HUES48 (cell line): ENCODE measurements at regions not wholly inside any gene's neighbourhood (a gene's known extent, or its start where the extent isn't known, plus 50 kb on each side); places are given as distances from the start of the nearest gene placed in this dataset.

Experiments used
- H3K27ac ChIP-seq: one replicate; pipeline ENCODE4 v1.7.0; 2013; ENCODE audit warnings: low read depth, low read length, inconsistent platforms
- H3K27me3 ChIP-seq: 2 replicates; pipeline ENCODE4 v1.6.1; 2013; ENCODE audit warnings: mild to moderate bottlenecking, low read length; ENCODE audit not compliant: control insufficient read depth, insufficient read depth
- H3K36me3 ChIP-seq: 2 replicates; pipeline ENCODE4 v1.6.1; 2013; ENCODE audit warnings: low read length; ENCODE audit not compliant: control insufficient read depth, insufficient read depth
- H3K4me1 ChIP-seq: 2 replicates; pipeline ENCODE4 v1.6.1; 2013; ENCODE audit warnings: mild to moderate bottlenecking, low read length; ENCODE audit not compliant: control insufficient read depth, insufficient read depth
- H3K4me3 ChIP-seq: 2 replicates; pipeline ENCODE4 v1.5.1; 2013; ENCODE audit warnings: mild to moderate bottlenecking, low read depth, low read length
- H3K9ac ChIP-seq: 2 replicates; pipeline ENCODE4 v1.6.1; 2013; ENCODE audit warnings: mild to moderate bottlenecking, low read depth, low read length, moderate library complexity
- H3K9me3 ChIP-seq: 2 replicates; pipeline ENCODE4 v1.6.1; 2013; ENCODE audit warnings: low read length; ENCODE audit not compliant: control insufficient read depth, insufficient read depth

DNA sequence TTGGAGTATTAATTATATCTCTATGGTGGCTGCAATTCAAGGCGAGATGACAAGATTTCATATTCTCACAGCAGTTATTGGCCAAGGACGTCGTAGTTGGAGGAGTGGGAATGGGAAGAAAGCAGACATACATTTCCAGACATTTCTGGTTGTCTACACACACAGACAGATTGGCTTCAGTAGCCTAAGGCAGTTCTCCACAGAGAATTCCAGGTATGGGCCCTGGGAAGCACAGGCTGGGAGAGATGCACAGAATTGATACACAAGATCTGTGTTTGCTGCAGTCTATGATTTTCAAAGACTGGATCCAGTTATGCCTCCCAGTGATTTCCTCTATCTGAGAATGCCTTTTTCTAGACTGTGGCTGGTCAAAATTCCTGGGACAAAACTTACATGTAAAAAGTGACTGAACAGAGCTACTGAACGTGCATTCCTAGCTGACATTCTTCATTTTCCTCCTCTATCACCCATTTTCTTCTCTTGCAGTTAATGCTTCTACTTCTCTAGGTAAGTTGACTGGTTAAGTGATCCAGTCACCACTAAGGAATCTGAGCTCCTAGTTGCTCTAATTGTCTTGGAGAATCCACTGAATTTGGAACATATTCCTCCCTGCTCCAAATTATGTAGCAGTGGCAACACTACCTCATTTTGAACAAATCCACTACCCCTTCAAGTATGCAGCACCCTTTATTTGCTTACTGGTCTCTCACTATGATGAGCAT is 386.7 kb upstream of the CDH7 start:
- Histone ChIP-seq H3K4me1 (peaks cover 29% of the 10 kb centered on the region), H3K9ac (no peak overlapping the region), H3K27me3 (no peaks in the 10 kb centered on the region), H3K27ac (no peak overlapping the region), H3K9me3 (no peaks in the 10 kb centered on the region), H3K36me3 (no peaks in the 10 kb centered on the region), H3K4me3 (no peak overlapping the region)

DNA sequence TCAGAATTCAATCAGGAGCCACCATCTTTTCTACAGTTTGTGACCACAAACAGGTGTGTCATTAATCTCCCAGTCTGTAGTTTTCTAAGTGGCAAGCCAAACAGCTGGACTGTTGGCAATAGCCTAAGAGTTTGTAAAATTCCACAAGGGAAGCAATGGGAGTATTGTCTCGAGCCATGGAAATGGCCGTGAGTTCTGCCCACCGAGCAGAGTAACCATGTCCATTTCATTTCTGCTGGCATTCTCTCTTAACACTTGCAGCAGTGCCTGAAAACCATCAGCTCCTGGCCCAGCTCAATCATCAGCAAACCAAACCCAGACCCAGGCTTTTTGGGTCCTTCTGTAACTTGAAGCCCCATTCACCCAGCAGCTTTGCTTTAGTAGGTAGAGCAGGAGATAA is 387.8 kb upstream of the CDH7 start:
- Histone ChIP-seq H3K27me3 (no peaks in the 10 kb centered on the region), H3K9me3 (no peaks in the 10 kb centered on the region), H3K36me3 (no peaks in the 10 kb centered on the region), H3K4me1 (peaks cover 29% of the 10 kb centered on the region), H3K27ac (no peak overlapping the region), H3K4me3 (no peak overlapping the region), H3K9ac (no peak overlapping the region)

DNA sequence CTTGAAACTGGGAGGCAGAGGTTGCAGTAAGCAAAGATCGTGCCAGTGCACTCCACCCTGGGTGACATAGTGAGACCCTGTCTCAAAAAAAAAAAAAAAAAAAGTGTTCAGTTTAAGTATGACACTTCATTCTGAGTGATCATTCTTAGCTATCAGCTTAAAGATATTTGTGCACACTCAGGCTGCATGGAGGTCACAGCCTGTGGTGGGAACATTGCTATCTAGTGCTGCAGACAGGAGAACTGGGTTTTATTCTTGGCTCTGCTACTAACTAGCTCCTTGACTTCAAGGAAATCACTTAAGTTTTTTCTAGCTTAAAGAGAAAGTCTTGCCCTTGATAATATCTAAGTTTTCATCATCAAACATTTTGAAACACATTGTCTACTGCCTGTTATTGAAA is 391.3 kb upstream of the CDH7 start:
- no peaks in the 10 kb centered on the region for H3K36me3 ChIP-seq
- no peaks in the 10 kb centered on the region for H3K9me3 ChIP-seq
- H3K9ac ChIP-seq = no peak overlapping the region
- H3K27me3 ChIP-seq = no peaks in the 10 kb centered on the region
- no peak overlapping the region for H3K27ac ChIP-seq
- no peak overlapping the region for H3K4me3 ChIP-seq
- peaks cover 10% of the 10 kb centered on the region for H3K4me1 ChIP-seq

DNA sequence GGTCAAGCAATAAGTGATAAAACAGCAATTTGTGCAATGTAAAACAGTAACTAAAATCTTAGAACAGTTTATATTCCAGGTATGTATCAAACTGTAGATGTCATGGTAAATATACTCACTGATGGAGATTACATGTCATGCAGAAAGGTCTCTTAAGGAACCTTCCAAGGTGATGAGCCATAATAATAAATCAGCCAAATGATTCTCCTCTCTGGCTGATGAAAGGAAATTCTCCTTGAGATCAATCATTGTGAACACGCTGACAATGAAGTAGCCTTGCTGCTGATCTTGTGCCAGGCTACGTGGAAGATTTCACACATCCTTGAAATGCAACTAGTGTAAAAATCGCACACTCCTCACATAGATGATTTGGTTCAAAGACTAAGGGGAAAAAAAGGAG is 392.5 kb upstream of the CDH7 start:
- Histone ChIP-seq H3K4me3 (no peak overlapping the region), H3K27me3 (no peaks in the 10 kb centered on the region), H3K9ac (no peak overlapping the region), H3K36me3 (no peaks in the 10 kb centered on the region), H3K9me3 (no peaks in the 10 kb centered on the region), H3K4me1 (no peaks in the 10 kb centered on the region), H3K27ac (no peak overlapping the region)

DNA sequence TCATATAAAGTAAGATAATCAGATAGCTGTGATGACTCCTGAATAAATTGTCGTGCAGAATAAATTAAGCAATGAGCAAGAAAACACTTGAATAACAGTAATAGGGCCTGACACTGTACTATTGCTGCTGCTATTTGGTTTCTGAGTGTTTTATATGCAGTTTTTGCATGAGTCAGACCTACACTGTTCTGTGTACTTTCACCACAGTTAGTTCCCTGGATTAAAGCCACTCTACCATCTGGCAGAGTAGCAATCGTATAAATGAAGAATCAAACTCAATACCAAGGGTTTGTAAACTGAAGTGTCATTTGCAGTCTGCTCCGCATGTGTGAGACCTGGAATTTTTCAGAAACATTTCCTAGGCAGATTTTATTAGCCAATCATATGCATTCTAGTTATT is 398.6 kb upstream of the CDH7 start:
- no peak overlapping the region for H3K27ac ChIP-seq
- no peaks in the 10 kb centered on the region for H3K27me3 ChIP-seq
- no peaks in the 10 kb centered on the region for H3K9me3 ChIP-seq
- H3K9ac ChIP-seq = no peak overlapping the region
- H3K4me3 ChIP-seq = no peak overlapping the region
- H3K4me1 ChIP-seq = no peaks in the 10 kb centered on the region
- no peaks in the 10 kb centered on the region for H3K36me3 ChIP-seq

DNA sequence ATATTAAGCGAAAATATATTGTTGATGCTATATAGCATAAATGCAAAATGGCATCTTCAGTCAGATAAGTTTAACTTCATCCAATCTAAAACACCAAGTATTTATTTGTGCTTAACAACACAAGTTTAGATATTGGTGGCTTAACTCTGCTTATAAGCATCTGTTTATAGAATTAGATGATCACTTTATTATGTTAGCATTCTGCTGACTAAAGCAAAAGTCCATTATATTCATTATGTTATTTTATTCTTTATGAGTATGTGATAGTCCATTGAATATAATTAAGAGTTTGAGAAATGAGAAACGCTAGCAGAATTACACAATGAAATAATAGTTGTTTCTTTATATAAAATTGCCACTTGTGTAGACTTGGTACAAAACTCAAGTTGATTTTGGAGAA is 401.2 kb upstream of the CDH7 start:
- H3K36me3 ChIP-seq = no peaks in the 10 kb centered on the region
- no peak overlapping the region for H3K9ac ChIP-seq
- no peaks in the 10 kb centered on the region for H3K9me3 ChIP-seq
- no peaks in the 10 kb centered on the region for H3K4me1 ChIP-seq
- no peaks in the 10 kb centered on the region for H3K27me3 ChIP-seq
- H3K27ac ChIP-seq = no peak overlapping the region
- H3K4me3 ChIP-seq = no peak overlapping the region

DNA sequence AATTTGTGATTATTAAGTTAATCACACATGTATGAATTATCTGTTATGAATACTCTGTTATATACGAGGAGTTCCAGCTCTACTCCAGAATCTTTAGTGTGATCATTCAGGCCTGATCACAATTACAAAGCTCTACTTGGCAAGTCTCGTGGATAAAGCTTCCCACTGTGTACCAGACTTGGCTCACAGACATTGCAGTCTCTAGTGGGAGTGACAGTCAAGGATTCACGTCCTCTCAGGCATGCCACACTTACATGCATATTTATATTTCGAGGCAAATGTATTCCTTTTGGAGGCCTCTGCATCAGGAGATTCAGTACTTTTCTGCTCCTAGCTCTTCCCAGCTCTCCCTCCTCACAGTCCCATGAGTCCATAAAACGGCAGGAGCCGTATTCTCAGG is 403.4 kb upstream of the CDH7 start:
- H3K36me3 ChIP-seq = no peaks in the 10 kb centered on the region
- H3K9me3 ChIP-seq = no peaks in the 10 kb centered on the region
- H3K4me1 ChIP-seq = no peaks in the 10 kb centered on the region
- H3K27ac ChIP-seq = no peak overlapping the region
- H3K9ac ChIP-seq = no peak overlapping the region
- H3K4me3 ChIP-seq = no peak overlapping the region
- no peaks in the 10 kb centered on the region for H3K27me3 ChIP-seq

DNA sequence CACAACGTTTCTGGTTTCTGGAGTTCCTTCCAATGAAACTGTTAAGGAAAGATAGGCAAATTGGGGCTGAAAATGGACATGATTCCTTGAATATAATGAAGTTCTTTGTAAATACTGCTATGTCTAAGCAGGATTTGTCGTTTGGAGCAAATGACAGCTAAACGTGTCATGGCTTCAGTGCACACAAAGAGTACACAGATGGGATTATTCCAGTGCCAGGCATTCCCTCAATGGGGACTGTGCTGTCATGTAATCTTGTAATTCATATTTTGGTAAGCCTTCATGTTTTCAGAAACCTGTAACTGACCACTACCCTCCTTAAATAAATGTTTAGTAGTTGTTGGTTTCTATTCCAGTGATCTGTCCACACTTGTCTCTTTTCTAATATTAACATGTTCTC is 404.7 kb upstream of the CDH7 start:
- Histone ChIP-seq H3K9me3 (no peaks in the 10 kb centered on the region), H3K4me3 (no peak overlapping the region), H3K36me3 (no peaks in the 10 kb centered on the region), H3K9ac (no peak overlapping the region), H3K4me1 (no peaks in the 10 kb centered on the region), H3K27ac (no peak overlapping the region), H3K27me3 (no peaks in the 10 kb centered on the region)

DNA sequence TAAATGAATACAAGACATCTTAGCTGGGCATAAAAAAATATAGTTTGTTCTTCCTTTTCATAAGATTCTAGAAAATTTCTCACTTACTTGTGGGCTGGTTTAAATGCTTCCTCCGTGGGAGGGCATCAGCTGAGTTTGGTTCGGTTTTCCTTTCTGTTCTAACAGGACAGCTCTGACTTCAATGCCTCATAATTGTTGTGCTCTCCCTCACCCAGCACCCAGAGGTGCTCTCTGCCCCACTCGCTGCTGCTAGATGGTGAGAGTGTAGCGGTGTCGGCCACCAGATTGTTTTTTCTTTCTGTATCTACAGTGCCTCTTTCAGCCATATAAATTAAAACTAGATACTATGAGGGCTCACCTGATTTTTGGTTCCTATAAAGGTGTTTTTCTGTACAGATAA is 407.2 kb upstream of the CDH7 start:
- Histone ChIP-seq H3K4me1 (no peaks in the 10 kb centered on the region), H3K27me3 (no peaks in the 10 kb centered on the region), H3K9me3 (no peaks in the 10 kb centered on the region), H3K36me3 (no peaks in the 10 kb centered on the region), H3K4me3 (no peak overlapping the region), H3K9ac (no peak overlapping the region), H3K27ac (no peak overlapping the region)

DNA sequence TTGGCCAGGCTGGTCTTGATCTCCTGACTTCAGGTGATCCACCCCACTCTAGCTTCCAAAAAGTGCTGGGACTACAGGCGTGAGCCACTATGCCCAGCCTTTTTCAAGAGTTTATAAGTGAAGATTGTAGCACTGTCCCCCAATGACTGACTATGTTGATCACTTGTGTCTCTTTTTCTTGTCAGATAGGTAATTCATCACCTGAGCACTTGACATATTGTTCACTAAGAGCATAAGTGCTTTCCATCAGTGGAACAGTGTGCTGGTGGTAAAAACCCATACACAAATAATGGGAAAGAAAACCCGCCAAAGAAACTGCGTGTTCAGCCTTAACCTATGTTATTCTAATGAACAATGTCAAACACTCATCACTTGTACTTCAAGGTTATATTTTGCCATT is 414.4 kb upstream of the CDH7 start:
- no peak overlapping the region for H3K9ac ChIP-seq
- H3K27ac ChIP-seq = no peak overlapping the region
- no peak overlapping the region for H3K4me3 ChIP-seq
- H3K9me3 ChIP-seq = no peaks in the 10 kb centered on the region
- no peaks in the 10 kb centered on the region for H3K27me3 ChIP-seq
- H3K4me1 ChIP-seq = no peaks in the 10 kb centered on the region
- H3K36me3 ChIP-seq = no peaks in the 10 kb centered on the region

DNA sequence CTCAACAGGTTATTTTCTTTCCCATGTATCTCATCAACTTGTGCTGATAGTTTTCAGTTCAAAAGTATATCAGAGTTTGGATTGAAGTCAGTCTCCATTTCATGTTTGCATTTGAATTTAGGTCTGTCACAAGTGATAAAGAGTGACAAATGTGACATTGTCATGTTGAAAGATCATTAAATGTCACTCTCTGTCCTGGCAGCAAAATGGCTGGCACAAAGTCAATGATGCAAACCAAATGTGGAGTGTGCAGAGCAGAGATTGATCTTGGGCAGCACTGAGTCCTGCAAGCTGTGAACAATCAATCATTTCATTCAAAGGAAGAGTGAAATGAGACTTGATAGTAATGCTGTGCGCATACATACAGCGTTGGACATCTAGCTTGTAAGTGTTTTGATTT is 421.8 kb upstream of the CDH7 start:
- H3K9ac ChIP-seq = no peak overlapping the region
- no peaks in the 10 kb centered on the region for H3K9me3 ChIP-seq
- no peaks in the 10 kb centered on the region for H3K27me3 ChIP-seq
- H3K4me1 ChIP-seq = no peaks in the 10 kb centered on the region
- H3K27ac ChIP-seq = no peak overlapping the region
- H3K4me3 ChIP-seq = no peak overlapping the region
- H3K36me3 ChIP-seq = no peaks in the 10 kb centered on the region

DNA sequence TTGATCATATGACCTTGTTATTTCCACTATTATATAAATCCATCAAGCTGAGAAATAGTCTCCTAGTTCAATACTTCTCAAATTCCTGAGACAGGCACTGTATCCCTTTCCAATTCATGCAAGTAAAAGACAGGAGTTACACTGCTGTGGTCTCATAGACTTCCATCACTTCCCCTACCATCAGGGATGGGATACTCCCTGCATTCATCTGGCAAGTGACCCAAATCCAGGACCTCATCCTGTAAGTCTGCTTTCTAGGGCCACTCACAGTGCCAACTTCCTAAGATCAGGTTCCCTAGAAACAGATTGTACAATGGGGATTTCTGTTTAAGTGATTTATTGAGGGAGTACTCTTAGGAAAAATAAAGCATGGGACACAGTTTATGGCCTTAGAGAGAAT is 424.0 kb upstream of the CDH7 start:
- Histone ChIP-seq H3K36me3 (no peaks in the 10 kb centered on the region), H3K9ac (no peak overlapping the region), H3K4me1 (no peaks in the 10 kb centered on the region), H3K4me3 (no peak overlapping the region), H3K27me3 (no peaks in the 10 kb centered on the region), H3K27ac (no peak overlapping the region), H3K9me3 (no peaks in the 10 kb centered on the region)
